Thymus (tissue), 11 donors: ENCODE measurements at regions not wholly inside any gene's neighbourhood (a gene's known extent, or its start where the extent isn't known, plus 50 kb on each side); places are given as distances from the start of the nearest gene placed in this dataset.

ENCODE experiments used
- DNase-seq, 9 donors: peaks; one replicate each; pipeline ENCODE4 v3.0.0-alpha.2; 2013; ENCODE audit warnings: low spot score in 9 of 9, low read depth in 6 of 9, missing footprints in 1 of 9
- H3K27ac ChIP-seq, 2 donors: one replicate each; pipeline ENCODE4 v1.5.1; 2013; ENCODE audit warnings: control low read depth in 1 of 2, low read depth in 1 of 2, low read length in 1 of 2, mild to moderate bottlenecking in 1 of 2, moderate library complexity in 1 of 2
- H3K27me3 ChIP-seq, 2 donors: one replicate each; pipeline ENCODE4 v1.5.1; 2013; ENCODE audit warnings: low read length in 1 of 2; ENCODE audit not compliant: control insufficient read depth in 2 of 2, insufficient read depth in 1 of 2
- H3K36me3 ChIP-seq, 2 donors: one replicate each; pipeline ENCODE4 v1.5.1; 2013; ENCODE audit warnings: low read length in 1 of 2, mild to moderate bottlenecking in 1 of 2, moderate library complexity in 1 of 2; ENCODE audit not compliant: control insufficient read depth in 2 of 2, insufficient read depth in 2 of 2
- H3K4me1 ChIP-seq, 2 donors: one replicate each; pipeline ENCODE4 v1.5.1; 2013; ENCODE audit warnings: low read length in 2 of 2; ENCODE audit not compliant: control insufficient read depth in 2 of 2, insufficient read depth in 2 of 2
- H3K4me3 ChIP-seq, 2 donors: one replicate each; pipeline ENCODE4 v1.5.1; 2013; ENCODE audit warnings: low read length in 2 of 2, control low read depth in 1 of 2, mild to moderate bottlenecking in 1 of 2
- H3K9me3 ChIP-seq, 2 donors: one replicate each; pipeline ENCODE4 v1.5.1; 2013; ENCODE audit warnings: low read length in 1 of 2, mild to moderate bottlenecking in 1 of 2; ENCODE audit not compliant: control insufficient read depth in 2 of 2, insufficient read depth in 1 of 2
- WGBS: extraction: QIAGEN DNeasy Blood & Tissue Kit; methylation state at CpG from one replicate; pipeline ENCODE4 v1.1.7; 2013; 5-methylcytosine and 5-hydroxymethylcytosine counted together
- donor health status: healthy.

GRCh38 chr5:34501016-34501415 is 155.1 kb upstream of the RAI14 start:
- Histone ChIP-seq H3K4me1 (peaks cover 0 to 14% of the 10 kb centered on the region in 2 donors), H3K27ac (no peak overlapping the region)
- WGBS, result 93% methylated on average over 2 of the region's 2 CpGs

GRCh38 chr5:34501840-34502239 is 154.3 kb upstream of the RAI14 start:
- Histone ChIP-seq H3K27me3 (no peaks in the 10 kb centered on the region), H3K4me3 (no peak overlapping the region), H3K9me3 (no peaks in the 10 kb centered on the region), H3K36me3 (no peaks in the 10 kb centered on the region), H3K4me1 (peaks cover 0 to 9% of the 10 kb centered on the region in 2 donors), H3K27ac (no peak overlapping the region)
- 78% methylated on average over 3 of the region's 3 CpGs for WGBS
- DNase-seq, result no peak

More at GRCh38 chr5:34501016-34501415, 155.1 kb upstream of the RAI14 start:
- H3K27me3 ChIP-seq, result no peaks in the 10 kb centered on the region
- no peak for DNase-seq
- no peaks in the 10 kb centered on the region for H3K36me3 ChIP-seq
- no peaks in the 10 kb centered on the region for H3K9me3 ChIP-seq
- no peak overlapping the region for H3K4me3 ChIP-seq

GRCh38 chr5:34502581-34502980 is 153.5 kb upstream of the RAI14 start:
- 94% methylated on average over 7 of the region's 7 CpGs for WGBS
- Histone ChIP-seq H3K27ac (no peak overlapping the region), H3K4me3 (no peak overlapping the region), H3K9me3 (no peaks in the 10 kb centered on the region), H3K36me3 (no peaks in the 10 kb centered on the region), H3K27me3 (no peaks in the 10 kb centered on the region), H3K4me1 (peaks cover 0 to 3% of the 10 kb centered on the region in 2 donors)
- no peak for DNase-seq

- H3K4me3 ChIP-seq, result no peak overlapping the region
- H3K36me3 ChIP-seq, result no peaks in the 10 kb centered on the region
- H3K27me3 ChIP-seq, result no peaks in the 10 kb centered on the region
- H3K4me1 ChIP-seq, result peaks cover 0 to 3% of the 10 kb centered on the region in 2 donors
- 91% methylated on average over 7 of the region's 7 CpGs for WGBS
- peak overlapping the region in 1 of 2 donors; percentile 2 for H3K27ac ChIP-seq
- H3K9me3 ChIP-seq, result no peaks in the 10 kb centered on the region
- no peak for DNase-seq
These were observed 152.5 kb upstream of the RAI14 start for GRCh38 chr5:34503379-34504253.

- Histone ChIP-seq H3K9me3 (no peaks in the 10 kb centered on the region), H3K27ac (no peak overlapping the region), H3K4me3 (no peak overlapping the region), H3K4me1 (no peaks in the 10 kb centered on the region), H3K36me3 (no peaks in the 10 kb centered on the region), H3K27me3 (no peaks in the 10 kb centered on the region)
- no peak for DNase-seq
These were observed 151.2 kb upstream of the RAI14 start for GRCh38 chr5:34504967-34505366.

GRCh38 chr5:34505731-34506130 is 150.4 kb upstream of the RAI14 start:
- H3K4me1 ChIP-seq, result no peaks in the 10 kb centered on the region
- no peaks in the 10 kb centered on the region for H3K27me3 ChIP-seq
- WGBS, result 93% methylated on average over 2 of the region's 2 CpGs
- no peaks in the 10 kb centered on the region for H3K9me3 ChIP-seq
- H3K4me3 ChIP-seq, result no peak overlapping the region
- H3K27ac ChIP-seq, result no peak overlapping the region
- H3K36me3 ChIP-seq, result no peaks in the 10 kb centered on the region
- DNase-seq, result no peak

- DNase-seq, result no peak
- 91% methylated on average over 2 of the region's 2 CpGs for WGBS
These were observed 148.2 kb upstream of the RAI14 start for GRCh38 chr5:34507933-34508332.

GRCh38 chr5:34509392-34509791 is 146.7 kb upstream of the RAI14 start:
- no peaks in the 10 kb centered on the region for H3K9me3 ChIP-seq
- DNase-seq, result no peak
- H3K4me3 ChIP-seq, result no peak overlapping the region
- no peaks in the 10 kb centered on the region for H3K27me3 ChIP-seq
- 87% methylated on average over 2 of the region's 2 CpGs for WGBS
- no peaks in the 10 kb centered on the region for H3K4me1 ChIP-seq
- H3K36me3 ChIP-seq, result no peaks in the 10 kb centered on the region
- H3K27ac ChIP-seq, result no peak overlapping the region

More at GRCh38 chr5:34507933-34508332, 148.2 kb upstream of the RAI14 start:
- H3K36me3 ChIP-seq, result no peaks in the 10 kb centered on the region
- H3K27ac ChIP-seq, result no peak overlapping the region
- H3K4me1 ChIP-seq, result no peaks in the 10 kb centered on the region
- no peaks in the 10 kb centered on the region for H3K9me3 ChIP-seq
- no peaks in the 10 kb centered on the region for H3K27me3 ChIP-seq
- no peak overlapping the region for H3K4me3 ChIP-seq

GRCh38 chr5:34510002-34510401 is 146.1 kb upstream of the RAI14 start:
- no peak for DNase-seq
- Histone ChIP-seq H3K27me3 (no peaks in the 10 kb centered on the region), H3K4me3 (no peak overlapping the region), H3K9me3 (no peaks in the 10 kb centered on the region), H3K4me1 (no peaks in the 10 kb centered on the region), H3K36me3 (no peaks in the 10 kb centered on the region), H3K27ac (peak overlapping the region in 1 of 2 donors; percentile 13)
- WGBS, result 81% methylated on average over 5 of the region's 5 CpGs
